ENCODE measurements at regions not wholly inside any gene's neighbourhood (a gene's known extent, or its start where the extent isn't known, plus 50 kb on each side); places are given as distances from the start of the nearest gene placed in this dataset.
"Not testable (repeated sequence)": the region's sequence is repeated elsewhere in the genome, so short reads cannot be mapped to it uniquely, and the experiment has no call there.

DNA sequence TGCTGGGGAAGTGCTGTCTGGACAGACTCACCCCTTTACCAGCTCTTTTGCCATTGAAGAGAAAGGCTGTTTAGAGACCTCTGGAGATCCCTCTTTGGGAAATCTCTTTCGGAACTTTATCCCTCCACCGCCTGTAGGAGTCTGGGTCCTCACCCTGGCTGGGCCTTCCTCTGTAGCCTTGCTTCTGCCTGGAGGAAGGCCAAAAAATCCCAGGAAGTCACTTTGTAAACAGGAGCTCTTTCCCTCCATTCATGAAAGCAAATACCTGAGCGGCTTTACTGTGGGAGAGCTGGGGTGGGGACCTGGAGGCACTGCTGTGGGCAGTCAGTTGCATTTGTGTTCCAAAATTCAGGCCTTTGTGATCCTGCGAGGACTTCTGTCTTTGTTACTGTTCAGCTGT lies 126.2 kb downstream of the KLF6 start:
- DNase-seq, result no peak

DNA sequence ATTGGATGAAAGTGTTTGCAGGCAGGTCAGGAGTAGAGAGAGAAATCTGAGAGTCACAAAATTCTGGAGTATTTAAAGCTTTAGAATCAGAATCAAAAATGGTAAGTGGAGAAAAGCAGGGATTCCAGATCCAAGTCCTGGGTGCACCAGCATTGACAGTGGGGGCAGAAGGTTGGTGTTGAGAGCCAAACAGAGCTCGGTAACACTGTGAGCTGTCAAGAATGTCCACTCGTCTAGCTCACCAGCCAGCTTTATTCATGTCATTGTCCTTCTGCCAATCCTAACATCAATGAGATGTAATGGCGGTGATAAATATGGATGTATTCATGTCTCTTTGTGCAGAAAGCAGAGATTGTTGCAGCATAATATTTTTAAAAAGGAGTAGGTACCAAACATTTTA lies 128.8 kb downstream of the KLF6 start:
- no peak for DNase-seq

DNA sequence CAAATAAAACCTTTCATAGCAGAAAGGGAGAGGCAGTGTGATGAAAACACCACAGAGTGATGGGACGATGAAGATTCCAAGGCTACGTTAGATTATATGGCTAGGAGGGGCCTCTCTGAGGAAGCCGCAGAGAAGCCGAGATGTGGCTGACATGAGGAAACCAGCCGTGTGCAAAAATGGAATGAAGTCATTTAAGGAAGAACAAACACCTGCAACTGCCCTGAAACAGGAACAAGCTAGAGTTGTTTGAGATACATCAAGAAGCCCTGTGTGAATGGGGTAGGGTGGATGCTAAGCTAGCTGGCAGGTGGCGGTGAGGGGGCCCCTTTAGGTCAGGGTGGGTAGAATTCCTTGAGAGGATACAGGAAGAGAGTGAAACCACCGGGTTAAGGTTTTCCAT lies 129.5 kb downstream of the KLF6 start:
- DNase-seq, result no peak

DNA sequence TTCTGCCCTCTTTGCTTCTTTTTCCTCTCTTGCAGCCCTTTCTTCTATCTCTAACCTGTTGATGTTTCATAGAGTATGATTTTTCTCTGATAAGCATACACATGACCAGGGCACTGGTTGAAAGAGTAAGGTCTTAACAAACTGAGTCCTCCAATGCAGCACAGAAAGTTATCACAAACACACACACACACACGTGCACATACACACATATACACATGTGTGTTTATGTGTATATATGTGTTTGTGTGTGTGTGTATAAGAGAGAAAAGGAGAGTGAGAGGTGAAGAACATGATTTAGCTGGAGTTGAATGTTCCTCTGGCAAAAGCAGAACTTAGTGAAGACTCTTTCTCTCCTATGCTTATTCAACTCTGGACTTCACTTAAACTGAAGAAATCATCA lies 130.0 kb downstream of the KLF6 start:
- no peak for DNase-seq

DNA sequence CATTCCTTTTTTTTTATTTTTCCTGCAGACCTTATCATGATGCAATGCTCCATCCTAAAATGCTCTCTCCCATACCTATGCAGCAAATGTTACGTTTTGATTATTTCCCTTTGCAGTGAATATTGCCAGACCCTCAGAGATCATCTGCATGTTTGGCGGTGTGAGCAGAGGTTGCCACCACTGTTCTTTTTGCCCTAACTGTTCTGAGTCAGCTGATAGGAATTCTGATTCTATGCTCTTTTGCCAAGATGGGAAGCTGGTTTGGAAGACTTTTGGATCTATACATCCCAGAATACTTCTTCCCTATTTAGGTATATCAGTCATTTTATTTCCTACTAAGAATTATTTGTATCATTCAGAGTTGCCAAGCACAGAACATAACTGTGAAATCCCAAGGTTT lies 130.5 kb downstream of the KLF6 start:
- no peak for DNase-seq

DNA sequence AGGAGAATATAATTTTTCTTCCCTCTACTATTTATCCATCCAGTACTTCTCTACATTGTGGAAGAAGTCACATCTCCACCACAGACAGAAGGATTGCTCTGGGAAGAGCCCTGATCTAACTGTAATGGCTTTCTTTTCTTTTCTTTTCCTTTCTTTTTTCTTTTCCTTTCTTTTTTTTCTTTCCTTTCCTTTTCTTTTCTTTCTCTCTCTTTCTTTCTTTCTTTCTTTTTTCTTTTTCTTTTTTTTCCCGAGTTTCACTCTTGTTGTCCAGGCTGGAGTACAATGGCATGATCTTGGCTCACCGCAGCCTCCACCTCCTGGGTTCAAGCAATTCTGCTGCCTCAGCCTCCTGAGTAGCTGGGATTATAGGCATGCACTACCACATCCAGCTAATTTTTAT lies 131.7 kb downstream of the KLF6 start:
- not testable (repeated sequence) for DNase-seq

DNA sequence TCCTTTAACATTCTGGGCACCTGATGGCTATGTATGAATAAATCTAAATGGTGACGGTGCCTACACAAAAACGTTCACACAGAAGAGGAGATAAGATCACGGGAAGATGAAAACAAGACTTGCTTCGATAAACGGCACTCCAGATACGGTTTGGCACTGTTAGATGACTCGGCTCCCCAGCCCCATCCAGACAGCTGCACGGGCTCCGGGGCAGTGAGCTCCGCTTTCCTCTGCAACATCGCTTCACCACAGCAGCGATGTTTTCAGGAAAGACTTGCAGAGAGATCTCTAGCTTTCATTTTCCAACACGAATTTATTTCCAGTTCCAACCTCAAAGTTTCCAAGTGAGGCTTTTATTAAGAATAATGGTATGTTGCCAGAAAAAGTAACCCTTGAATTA lies 132.1 kb downstream of the KLF6 start:
- DNase-seq, result peak; percentile 29

DNA sequence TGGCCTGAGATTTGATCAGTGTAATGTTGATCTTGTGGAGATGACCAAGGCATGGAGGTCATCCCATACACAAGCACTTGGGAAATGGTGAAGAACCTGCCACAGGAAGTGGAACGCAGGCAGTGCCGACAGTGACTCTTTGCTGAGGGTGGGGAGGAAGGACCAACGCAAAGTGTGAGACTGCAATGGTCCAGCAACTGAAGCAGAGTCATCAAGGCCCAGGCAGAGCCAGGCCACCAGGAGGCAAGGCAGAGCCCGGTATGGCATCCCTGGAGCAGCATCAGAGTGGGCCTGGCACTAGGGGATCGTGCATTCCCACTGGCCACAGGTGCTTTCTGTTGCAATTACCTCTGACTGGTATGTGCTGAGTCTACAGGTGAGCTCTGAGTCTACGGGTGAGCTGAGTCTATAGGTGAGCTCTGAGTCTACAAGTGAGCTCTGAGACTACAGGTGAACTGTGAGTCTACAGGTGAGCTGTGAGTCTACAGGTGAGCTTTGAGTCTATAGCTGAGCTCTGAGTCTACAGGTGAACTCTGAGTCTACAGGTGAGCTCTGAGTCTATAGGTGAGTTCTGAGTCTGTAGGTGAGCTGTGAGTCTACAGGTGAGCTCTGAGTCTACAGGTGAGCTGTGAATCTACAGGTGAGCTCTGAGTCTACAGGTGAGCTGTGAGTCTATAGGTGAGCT lies 132.9 kb downstream of the KLF6 start:
- DNase-seq, result no peak

DNA sequence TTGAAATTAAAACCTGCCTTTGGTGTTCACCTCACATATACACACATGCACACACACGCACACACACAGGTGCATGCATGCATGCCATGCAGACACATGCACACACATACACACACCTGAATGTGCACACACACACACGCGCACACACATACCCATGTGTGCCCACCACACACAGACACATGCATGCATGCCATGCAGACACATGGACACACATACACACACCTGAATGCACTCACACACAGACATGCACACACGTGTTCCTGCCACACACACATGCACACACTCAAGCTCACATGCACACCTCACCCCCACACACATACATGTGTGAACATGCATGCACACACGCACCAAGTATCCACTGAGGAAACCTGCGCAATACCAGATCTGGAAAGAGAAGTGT lies 136.4 kb downstream of the KLF6 start:
- DNase-seq, result no peak

DNA sequence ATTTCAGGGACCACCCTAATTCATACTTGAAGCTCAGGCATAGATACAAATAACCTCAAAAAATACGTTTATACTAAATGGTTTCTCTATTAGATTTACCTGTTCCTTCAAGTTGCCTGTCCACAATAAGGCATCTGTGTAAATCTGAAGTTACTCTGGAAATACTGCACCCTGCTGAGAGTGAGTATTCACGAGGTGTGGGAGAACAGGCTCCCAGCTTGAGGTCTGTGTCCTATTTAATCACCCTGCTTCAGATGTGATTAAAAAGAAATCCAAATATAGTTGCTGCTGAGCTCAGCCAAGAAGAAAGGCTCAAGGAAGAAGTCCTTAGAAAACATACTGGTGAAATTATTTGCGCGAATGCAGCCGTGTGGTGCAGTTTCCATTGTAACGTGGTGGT lies 136.8 kb downstream of the KLF6 start:
- DNase-seq, result no peak

DNA sequence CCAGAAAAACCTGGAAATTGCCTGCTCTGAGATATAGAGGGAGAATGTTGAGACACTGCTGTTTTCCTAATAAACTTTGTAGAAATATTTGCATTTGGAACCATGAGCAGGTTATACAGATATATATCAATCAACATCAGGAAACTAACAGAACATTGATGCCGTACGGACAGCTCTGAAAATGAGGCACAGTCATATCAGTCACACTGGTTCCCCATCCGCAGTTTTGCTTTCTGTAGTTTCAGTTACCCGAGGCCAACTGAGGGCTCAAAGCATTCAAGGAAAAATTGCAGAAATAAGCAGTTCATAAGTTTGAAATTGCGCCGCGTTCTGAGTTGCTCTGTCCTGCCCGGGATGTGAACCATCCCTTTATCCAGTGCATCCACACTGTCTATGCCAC lies 137.9 kb downstream of the KLF6 start:
- no peak for DNase-seq

DNA sequence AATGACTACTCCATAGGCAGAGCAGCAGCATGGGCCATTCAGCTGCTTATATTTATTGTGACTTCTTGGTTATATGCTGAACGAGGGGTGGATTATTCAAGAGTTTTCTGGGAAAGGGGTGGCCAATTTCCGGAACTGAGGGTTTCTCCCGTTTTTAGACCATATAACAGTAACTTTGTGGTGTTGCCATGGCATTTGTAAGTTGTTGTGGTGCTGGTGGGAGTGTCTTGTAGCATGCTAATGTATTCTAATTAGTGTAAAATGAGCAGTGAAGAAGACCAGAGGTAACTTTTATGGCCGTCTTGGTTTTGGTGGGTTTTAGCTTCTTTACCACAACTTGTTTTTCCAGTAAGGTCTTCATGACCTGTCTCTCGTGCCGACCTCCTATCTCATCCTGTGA lies 139.6 kb downstream of the KLF6 start:
- DNase-seq, result no peak

DNA sequence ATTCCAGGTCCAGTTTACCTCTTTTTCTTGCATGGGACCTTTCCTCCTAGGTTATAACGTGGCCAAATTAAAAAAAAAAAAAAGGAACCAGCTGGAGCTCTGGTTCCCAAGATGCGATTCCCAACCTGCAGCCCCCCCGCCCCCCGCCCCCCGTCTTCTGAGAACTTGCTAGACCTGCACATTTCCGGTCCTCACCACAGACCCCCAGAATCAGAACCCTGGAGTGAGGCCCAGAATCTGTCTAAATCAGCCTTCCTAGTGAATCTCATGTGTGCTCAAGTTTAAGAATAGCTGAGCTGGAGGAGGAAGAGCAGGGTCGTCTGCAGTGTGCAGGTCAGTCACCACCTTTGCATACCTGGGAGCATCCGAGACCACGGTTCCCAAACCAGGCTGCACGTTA lies 144.2 kb downstream of the KLF6 start:
- DNase-seq, result no peak

DNA sequence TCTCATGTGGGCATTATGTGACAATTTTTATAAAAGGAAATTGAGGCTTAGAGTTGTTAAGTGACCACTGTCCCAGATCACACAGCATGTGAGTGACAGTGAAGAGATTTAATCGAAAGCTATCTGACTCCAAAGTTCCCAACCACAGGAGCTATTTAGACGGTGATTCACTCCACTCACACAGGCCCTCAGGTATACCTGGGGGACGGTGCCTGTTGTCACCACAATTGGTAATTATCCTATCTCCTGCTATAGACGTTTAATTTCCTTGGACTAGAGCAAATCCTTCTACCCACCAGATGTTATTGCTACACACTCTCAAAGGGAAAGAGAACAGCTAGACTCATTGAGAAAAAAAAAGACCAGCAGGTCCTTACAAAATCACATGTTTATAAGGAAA lies 145.5 kb downstream of the KLF6 start:
- DNase-seq, result no peak

DNA sequence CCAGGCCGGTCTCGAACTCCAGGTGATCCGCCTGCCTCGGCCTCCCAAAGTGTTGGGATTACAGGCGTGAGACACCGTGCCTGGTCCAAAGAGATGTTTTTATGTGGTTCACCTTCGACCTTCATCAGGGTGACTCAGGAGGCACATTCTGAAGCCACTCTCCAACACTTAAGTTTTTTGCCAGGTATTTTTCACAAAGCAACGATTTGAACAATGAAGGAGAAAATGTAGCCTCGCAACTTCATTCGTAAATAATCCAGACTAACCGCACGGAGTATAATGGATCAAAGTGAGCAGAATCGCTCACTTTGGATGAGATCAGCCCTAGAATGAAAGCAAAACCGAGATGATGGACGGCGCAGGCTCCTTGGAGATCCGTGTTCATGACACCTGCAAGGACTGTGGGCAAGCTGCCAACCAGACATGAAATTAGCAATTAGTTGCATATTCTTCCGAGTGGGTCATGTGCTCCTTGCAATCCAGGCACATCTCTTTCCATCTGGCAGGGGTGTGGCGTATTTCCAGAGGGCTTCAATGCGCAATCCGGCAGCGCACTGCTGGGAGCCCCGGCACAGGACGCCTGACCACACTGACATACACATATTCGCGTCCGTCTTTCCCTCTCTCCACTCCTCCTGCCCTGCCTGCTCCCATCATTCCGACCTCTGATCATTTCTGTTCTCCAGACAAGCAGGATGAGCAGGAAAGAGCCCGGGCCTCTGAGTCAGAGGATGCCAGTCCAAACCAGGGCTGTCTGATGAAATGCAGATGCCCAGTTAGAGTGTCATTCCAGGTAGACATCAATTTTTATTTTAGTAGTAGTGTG lies 148.4 kb downstream of the KLF6 start:
- no peak for DNase-seq

DNA sequence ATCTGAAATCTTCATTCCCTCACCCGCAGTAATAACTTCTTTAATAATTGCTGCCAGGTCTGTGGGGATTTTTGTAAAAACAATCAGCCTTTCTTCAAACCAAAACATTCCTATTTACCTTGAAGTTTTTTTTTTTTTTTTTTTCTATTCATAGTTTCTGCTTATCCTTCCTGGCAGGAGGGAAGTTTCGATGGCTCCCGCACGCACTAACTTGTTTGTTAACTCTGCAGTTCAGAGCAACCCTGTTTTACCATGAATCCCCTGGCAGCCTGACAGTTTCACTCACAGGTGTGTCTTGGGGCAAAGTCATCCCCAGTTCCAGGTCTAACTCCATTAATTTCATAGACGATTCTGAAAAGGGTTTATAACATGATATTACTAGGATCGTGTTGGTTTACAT lies 149.3 kb downstream of the KLF6 start:
- DNase-seq, result no peak

DNA sequence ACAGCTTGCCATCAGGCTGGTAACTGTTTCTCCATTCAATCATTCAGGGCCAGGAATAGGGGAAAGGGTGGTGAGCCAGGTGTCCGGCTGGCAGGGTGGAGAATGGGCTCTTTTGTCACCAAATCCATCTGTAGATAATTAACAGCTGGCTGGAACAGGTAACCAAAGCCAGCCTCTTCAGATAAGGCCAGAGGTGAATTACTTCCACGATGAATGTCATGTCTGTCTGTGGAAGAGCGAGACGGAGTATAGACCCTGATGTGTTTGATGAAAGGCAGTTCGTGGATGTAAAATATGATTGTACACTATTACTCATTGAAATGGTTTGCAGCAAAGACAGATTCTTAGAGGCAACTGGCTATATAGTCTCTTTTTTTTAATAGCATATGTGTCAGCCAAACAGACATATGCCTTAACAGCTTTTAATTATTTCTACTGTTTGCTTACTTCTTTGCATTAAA lies 149.8 kb downstream of the KLF6 start:
- no peak for DNase-seq

DNA sequence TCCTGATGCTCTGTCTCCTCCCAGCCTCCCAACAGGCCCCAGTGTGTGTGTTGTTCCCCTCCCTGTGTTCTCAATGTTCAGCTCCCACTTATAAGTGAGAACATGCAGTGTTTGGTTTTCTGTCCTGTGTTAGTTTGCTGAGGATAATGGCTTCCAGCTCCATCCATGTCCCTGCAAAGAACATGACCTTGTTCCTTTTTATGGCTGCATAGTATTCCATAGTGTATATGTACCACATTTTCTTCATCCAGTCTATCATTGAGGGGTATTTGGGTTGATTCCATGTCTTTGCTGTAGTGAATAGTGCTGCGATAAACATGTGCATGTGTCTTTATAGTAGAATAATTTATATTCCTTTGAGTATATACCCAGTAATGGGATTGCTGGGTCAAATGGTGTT lies 150.4 kb downstream of the KLF6 start:
- DNase-seq, result not testable (repeated sequence)

DNA sequence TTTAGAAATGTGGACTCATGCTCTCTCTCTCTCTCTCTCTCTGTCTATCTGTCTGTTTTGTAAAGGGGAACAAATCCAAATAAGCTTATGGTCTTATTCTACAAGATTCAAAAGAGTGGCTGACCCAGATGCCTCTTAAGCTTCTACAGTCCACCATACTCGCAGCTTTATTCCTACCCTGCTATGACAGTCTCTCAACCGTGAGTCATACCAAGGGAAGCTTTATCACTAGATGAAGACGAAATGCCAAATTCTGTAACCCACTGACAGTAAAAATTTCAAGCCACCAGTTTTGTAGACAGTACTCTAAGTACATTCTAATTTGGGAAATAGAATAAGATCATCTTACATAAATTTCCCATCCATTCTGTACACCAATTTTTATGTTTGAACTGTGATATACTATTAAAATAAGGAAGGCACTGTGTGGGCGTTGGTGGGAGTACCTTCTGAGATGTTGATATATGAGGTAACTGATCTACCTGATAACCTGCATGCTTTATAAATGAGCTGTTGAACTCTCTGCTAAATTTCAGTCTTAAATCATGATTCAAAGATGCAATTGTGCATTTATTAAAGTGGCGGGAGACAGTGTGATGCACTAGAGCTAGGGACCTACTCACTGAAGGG lies 153.2 kb downstream of the KLF6 start:
- no peak for DNase-seq

DNA sequence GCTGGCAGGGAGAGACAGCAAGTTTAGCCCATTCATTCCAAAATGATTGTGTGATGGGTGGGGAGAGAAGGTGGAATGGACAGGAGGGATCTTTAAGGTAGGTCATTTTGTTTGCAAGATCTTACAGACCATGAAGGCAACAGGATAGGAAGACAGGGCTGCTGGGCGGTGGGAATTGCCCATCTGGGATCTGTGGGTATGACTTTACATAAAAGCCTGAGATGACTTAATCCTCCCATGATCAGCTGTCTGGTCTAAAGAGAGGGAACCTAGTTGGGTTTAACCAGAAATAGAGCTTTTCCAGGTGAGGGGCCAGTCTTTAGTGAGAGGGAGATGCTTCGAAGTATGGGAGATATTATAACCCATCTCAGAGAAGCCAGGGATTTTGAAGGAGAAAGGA lies 153.7 kb downstream of the KLF6 start:
- DNase-seq, result no peak

DNA sequence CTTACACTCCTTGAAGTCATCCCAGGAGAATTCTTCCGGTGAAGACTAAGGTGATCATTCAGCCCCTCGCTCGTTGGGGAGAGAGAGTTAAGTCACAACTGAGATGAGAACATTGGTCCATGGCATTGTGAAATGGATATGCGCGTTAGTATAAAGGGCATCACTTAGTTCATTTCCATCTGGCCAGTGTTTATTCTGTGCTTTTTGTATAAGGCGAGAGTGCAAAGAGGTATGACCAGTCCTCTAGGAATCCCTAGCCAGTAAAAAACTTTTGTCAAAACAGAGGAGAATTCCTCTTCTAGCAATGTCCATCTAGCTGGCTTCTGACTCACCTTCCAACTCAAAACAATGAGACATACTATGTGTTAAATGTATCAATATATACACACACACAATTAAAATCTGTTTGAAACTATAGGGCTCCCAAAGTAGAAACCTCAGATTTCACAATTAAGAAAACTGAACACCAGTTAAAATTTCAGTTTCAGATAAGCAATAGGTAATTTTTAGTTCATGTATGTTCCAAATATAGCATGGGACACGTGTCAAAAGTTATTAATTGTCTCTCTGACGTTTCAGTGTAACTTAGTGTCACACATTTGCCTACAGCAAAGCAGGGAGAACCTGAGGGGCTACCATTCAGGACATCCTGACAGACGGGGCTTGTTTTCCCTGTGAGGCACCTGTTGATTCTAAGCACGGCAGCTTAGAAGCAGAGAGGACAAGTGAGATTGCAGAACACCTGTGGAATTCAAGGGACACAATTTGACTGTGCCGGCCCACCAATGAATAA lies 158.9 kb downstream of the KLF6 start:
- DNase-seq, result no peak

DNA sequence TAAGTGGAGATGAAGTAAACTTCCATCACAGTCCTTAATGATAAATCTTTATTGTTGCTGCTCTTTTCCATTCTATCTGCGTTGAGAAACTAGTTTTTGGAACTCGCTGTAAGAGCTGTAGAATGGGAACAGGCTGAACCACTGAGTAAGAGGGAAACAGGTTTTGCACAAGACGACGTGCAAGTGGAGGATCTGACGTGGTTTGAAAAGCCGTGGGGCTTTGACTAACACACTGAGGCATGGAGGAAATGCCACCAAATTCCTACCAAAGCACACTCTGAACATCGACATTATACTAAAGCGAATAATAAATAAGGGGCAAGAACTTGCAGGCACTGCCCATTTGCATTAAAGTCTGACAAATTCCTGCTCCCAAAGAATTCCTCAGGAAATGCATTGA lies 160.6 kb downstream of the KLF6 start:
- DNase-seq, result no peak

DNA sequence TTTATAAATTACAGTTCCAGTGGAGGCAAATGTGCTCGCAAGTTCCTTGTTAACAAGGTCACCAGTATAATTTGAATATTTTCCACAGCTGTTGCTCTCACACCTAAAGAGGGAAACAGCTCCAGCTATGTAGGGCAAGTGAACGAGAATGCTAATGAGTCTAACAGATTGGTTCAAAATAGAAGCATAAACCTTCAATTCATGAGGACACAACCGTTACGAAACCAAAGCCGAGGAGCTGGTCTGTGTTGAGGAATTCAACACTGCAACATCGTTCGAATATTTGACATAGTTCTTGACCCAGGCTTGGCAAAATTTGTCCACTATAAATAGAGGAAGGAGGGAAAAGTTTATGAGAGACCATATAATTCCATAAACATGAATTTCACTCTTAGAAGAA lies 161.3 kb downstream of the KLF6 start:
- DNase-seq, result no peak

Measured in CD4-positive, alpha-beta T cell treated with Interleukin-17A for 4 hours (primary cell).